ENCODE measurements at regions not wholly inside any gene's neighbourhood (a gene's known extent, or its start where the extent isn't known, plus 50 kb on each side); places are given as distances from the start of the nearest gene placed in this dataset.

- TF ChIP-seq POLR2AphosphoS5 (IDR thresholded peaks at IDR 0.05): no peak
- TF ChIP-seq, protein P1, sequence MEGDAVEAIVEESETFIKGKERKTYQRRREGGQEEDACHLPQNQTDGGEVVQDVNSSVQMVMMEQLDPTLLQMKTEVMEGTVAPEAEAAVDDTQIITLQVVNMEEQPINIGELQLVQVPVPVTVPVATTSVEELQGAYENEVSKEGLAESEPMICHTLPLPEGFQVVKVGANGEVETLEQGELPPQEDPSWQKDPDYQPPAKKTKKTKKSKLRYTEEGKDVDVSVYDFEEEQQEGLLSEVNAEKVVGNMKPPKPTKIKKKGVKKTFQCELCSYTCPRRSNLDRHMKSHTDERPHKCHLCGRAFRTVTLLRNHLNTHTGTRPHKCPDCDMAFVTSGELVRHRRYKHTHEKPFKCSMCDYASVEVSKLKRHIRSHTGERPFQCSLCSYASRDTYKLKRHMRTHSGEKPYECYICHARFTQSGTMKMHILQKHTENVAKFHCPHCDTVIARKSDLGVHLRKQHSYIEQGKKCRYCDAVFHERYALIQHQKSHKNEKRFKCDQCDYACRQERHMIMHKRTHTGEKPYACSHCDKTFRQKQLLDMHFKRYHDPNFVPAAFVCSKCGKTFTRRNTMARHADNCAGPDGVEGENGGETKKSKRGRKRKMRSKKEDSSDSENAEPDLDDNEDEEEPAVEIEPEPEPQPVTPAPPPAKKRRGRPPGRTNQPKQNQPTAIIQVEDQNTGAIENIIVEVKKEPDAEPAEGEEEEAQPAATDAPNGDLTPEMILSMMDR (IDR thresholded peaks at IDR 0.05): no peak
Measured at GRCh38 chr4:31844350-31844749, 1124.2 kb downstream of the PCDH7 start.
